ENCODE measurements at regions not wholly inside any gene's neighbourhood (a gene's known extent, or its start where the extent isn't known, plus 50 kb on each side); places are given as distances from the start of the nearest gene placed in this dataset.
"Not testable (repeated sequence)": the region's sequence is repeated elsewhere in the genome, so short reads cannot be mapped to it uniquely, and the experiment has no call there.

DNA sequence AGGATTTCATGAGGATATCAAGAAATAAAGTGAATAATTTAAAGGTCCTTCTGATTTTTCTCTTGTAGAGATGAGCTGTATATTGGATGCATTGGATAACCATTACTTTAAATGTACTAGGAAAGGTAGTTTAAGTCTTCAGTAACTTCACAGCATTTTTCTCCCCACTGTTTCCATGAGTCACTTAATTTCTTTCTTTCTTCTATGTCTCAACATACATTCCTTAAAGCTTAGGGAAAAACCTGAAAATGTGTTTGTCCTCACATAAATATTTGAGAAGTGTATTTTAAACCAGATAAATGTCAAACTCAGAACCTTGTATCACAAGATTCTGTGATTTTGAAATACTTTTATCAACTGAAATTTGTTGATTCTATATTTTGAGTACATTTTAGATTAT is 1970.2 kb upstream of the FLRT2 start:
- no peak for DNase-seq (ENCODE audit: low spot score)

DNA sequence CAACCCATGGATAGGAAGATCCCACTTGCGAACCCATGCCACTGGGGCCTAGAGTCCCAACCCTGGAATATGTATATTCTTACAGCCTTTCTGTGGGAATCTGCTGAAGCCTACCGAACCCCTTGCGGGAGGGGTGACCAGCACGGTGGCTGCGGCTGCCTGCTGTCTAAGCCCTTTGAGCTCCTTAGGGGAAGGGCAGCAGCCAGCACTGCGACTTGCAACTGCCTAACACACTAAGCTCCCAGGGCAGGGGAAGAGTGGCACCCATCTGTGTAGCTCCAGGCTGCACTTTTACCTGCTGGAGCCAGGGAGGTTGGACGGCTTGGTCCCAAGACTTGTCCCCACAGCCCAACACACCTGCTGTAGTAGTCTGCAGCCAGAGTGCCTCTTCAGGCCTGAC is 1968.7 kb upstream of the FLRT2 start:
- DNase-seq (ENCODE audit: low spot score) = no peak

- no peak for DNase-seq (ENCODE audit: low spot score)
Observed at GRCh38 chr14:83566567-83566966, 1963.4 kb upstream of the FLRT2 start.

- DNase-seq (ENCODE audit: low spot score) = no peak
Observed at GRCh38 chr14:83568141-83568540, 1961.8 kb upstream of the FLRT2 start.

GRCh38 chr14:83575301-83575700 is 1954.6 kb upstream of the FLRT2 start:
- DNase-seq (ENCODE audit: low spot score) = no peak

DNA sequence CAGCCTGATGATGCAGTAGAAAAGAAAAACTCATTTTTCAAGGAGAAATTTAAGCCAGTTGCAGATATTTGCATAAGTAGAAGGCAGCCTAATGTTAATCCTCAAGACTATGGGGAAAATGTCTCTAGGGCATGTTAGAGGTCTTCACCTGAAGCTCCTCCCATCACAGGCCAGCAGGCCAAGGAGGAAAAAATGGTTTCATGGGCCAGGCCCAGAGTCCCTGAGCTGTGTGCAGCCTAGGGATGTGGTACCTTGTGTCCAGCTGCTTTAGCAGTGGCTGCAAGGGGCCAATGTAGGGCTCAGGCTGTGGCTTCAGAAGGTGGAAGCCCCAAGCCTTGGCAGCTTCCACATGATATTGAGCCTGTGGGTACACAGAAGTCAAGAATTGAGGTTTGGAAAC is 1946.7 kb upstream of the FLRT2 start:
- no peak for DNase-seq (ENCODE audit: low spot score)

DNA sequence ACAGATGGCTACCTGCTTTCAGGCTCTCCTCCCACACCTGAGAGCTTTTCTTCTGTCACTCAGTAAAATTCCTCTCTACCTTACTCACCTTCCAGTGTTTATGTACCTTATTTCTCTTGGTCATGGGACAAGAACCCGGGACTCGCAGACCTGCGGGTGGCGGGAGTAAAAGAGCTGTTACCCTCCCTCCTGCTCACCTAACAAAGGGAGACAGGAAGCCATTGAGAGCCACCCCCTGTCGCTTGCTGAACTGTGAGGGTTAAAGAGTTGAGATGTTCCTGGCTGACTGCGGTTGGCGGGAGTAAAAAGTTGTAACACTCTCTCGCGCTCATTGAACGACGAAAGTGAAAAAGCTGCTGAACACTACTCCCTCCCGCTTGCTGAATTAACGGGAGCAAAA is 1935.1 kb upstream of the FLRT2 start:
- no peak for DNase-seq (ENCODE audit: low spot score)

DNA sequence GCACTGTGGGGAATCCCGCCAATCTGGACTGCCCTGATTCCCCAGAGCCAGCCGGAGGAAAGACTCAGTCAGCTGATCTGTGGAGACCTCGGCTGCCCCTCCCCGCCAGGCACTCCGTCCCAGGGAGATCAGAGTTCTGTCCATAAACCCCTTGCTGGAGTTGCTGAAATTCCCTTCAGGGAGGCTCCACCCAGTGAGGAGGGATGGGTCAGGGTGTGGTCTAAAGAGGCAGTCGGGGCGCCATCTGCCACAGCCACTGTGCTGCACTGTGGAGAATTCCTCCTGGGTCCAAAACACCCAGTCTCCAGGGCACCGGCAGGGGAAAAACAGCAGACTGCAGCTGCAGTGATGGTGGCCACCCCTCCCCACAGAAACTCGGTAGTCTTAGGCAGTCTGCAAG is 1922.3 kb upstream of the FLRT2 start:
- DNase-seq (ENCODE audit: low spot score) = no peak

DNA sequence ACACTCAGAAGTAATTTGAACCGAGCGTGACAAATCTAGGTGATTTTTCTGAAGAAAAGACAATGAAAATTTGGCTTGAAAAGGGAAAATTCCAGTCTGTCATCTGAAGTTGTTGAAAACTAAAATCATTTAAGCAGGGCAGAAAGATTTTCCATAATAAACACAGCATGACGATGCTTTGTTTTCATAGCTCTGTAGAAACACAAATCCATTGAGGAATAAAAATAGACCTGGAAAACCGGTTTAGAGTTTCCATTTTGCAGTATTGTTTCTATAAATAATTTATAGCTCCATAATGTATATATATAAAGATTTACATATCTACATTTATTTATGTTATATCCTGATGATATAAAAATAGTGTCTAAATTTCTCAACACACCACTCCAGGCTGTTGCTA is 1918.5 kb upstream of the FLRT2 start:
- no peak for DNase-seq (ENCODE audit: low spot score)

DNA sequence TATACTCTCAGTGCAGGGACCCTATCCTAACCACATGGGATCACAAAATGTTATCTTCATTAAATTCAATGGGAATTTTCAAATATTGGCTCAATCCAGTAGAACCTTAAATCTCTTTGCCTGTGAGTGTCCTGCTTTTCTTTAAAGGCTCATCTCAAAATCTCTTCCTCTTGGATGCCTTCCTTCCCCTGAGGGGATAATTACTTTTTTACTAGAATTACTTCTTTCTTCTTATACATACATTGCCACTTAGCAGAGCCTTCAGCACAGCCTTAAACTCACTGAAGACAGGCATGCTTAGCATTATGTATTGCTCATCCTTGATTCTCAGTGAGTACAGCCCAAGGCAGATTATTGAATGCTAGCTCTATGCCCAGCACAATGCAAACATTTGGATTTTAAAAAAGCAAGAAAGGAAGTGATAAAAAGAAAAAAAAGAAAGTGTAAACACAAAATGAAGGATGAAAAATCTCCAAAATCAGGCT is 1918.0 kb upstream of the FLRT2 start:
- DNase-seq (ENCODE audit: low spot score) = no peak

- DNase-seq (ENCODE audit: low spot score) = no peak
Observed at GRCh38 chr14:83614956-83615355, 1915.0 kb upstream of the FLRT2 start.

DNA sequence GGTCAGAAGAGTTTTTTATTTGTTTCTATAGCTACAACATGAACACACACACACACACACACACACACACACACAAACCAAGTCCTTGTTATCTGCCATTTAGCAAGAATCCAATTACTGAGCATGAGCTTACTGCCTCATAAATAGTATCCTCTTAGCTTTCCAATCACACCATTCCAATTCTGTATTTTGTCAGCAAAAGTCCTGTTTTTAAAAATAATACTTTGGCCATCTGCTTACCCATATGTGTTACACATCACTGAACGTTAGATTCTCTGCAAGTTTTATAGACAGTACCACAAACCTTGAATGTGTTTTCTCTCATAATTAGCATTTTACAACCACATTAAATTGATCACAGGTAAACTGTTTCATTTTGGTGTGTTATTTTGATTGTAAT is 1905.4 kb upstream of the FLRT2 start:
- DNase-seq (ENCODE audit: low spot score) = no peak

DNA sequence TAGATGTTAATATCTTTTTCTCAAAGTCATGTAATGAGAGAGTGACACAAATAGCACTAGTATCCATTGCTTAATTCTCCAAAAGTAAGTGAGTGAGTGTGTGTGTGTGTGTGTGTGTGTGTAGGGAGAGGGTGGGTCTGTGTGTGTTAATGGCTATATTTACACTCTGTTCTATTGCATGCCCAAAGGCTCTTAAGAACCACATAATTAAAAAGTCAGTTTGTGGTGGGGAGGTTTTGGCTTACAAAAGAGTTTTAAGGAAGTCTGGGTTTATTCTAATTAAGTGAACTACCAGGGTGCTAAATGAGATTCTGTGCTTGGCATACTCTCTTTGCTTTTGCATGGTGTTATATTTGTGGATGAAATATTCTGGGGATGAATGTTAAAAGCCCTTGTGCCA is 1897.6 kb upstream of the FLRT2 start:
- no peak for DNase-seq (ENCODE audit: low spot score)

DNA sequence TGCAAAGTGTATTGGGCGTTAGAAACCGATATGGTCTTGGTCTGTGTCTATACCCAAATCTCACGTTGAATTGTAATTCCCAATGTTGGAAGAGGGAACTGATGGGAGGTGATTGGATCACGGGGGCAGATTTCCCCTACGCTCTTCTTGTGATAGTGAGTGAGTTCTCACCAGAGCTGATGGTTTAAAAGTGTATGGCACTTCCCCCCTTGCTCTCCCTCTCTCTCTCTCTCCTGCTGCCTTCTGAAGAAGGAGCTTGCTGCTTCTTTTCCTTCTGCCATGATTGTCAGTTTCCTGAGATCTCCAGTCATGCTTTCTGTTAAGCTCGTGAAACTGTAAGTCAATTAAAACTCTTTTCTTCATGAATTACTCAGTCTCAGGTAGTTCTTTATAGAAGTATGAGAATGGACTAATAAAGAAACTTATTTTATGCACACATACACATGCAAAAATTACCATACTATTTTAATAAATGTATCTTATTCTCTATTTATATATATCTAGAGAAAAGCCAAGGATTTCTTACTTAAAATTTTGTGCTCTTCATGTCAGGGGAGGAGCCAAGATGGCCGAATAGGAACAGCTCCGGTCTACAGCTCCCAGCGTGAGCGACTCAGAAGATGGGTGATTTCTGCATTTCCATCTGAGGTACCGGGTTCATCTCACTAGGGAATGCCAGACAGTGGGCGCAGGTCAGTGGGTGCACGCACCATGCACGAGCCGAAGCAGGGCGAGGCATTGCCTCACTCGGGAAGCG is 1891.0 kb upstream of the FLRT2 start:
- DNase-seq (ENCODE audit: low spot score) = no peak

- not testable (repeated sequence) for DNase-seq (ENCODE audit: low spot score)
Observed at GRCh38 chr14:83639505-83639875, 1890.5 kb upstream of the FLRT2 start.

DNA sequence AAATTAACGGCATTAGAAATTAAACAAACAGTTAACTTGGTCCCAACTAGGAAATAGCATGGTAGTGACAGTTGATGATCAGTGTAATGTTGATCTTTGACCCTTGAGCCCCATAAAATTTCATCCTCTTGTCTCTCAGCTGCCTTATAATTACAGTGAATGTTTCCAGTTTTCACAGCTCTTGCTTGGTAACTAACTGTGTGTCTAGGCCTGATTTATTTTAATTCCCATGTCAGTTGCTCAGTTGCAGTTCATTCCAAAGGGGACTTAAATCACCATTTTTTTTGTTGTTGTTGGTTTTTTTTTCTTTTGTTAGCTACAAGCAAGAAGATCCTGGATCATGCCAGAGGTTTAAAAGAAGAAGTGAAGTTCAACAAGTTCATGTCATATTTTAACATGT is 1883.7 kb upstream of the FLRT2 start:
- DNase-seq (ENCODE audit: low spot score) = no peak

DNA sequence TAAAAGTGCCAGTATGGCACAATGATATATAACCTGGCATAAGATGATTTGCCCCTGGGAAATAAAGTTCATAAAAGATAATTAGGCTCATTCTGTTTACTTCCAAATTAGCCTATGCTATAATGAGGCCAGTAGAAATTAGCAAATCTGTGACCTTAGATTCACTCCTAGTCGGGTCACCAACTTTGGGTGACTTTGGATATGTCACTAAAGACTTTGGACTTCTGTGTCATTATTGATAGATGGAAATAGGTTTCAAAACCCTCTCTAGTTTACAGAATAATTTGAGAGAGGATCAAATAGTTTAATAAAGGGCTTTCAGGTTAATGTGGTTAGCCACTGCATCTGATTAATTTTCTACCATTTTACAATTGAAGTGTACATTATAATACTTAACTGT is 1869.3 kb upstream of the FLRT2 start:
- no peak for DNase-seq (ENCODE audit: low spot score)

DNA sequence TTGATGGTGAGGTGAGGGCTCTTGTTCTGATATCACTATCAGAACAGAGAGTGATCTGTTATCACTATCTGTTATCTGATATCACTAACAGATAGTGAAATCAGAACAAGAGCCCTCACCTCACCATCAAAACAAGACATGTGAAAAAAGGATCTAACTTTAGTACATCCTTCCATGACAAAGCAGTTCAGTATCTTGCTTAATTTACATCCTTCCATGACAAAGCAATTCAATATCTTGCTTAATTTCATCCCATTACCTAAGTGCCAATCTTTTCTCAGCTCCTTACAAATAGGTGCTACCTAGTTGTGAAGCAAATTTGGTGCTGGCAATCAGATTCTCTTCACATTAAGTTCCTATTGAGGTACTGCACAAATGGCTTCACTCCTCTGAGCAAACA is 1865.6 kb upstream of the FLRT2 start:
- DNase-seq (ENCODE audit: low spot score) = no peak

DNA sequence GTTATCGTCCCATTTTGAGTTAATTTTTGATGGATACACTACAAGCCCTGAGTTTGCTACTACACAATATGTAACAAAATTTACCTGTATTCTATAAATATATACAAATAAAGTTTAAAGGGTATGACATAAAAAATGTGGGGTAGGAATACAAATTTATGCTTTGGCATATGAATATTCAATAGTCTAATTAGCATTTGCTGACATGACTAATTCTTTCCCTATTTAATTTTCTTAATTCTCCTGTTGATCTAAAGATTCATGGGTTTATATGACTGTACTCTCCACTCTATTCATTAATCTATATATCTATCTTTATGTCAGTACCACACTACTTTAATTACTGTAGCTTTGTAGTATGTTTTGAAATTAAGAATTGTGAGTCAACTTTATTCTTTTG is 1840.7 kb upstream of the FLRT2 start:
- DNase-seq (ENCODE audit: low spot score) = no peak

DNA sequence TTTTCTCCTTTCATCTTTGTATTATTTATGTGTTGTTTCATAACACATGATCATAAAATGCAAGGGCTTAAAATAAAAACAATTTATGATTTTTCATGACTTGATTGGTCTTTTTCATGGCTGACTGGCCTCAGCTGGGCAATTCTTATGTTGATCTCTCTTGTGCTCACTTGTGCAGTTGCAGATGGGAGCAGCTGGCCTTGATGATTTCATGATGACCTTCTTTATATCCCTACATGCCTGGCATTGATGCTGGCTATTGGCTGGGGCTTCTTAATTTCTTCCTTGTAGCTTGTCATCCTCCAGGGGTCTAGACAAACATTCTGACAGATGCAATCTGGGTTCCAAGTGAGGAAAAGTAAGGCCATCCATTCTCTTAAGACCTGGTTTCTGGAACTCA is 1832.8 kb upstream of the FLRT2 start:
- DNase-seq (ENCODE audit: low spot score) = no peak

GRCh38 chr14:83702619-83703018 is 1827.3 kb upstream of the FLRT2 start:
- DNase-seq (ENCODE audit: low spot score) = no peak

GRCh38 chr14:83706231-83706954 is 1823.6 kb upstream of the FLRT2 start:
- DNase-seq (ENCODE audit: low spot score) = no peak

DNA sequence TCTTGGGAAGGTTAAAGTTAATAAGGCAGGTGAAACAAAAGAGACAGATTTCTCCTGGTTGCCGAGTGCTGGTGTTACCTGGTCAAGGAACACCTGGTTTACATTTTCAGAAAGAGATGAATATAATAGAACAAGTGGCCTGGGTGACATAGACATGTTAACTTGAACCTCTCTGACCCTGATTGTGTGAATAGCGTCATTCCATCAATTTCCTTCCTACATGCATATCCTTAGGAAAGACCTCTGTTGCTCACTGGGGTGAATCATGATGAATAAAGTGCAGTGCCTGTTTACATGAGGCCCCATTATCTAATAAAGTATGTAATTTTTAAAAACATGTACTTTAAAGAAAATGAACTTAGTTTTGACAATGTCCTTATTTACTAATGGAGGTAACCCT is 1822.9 kb upstream of the FLRT2 start:
- DNase-seq (ENCODE audit: low spot score) = no peak

DNA sequence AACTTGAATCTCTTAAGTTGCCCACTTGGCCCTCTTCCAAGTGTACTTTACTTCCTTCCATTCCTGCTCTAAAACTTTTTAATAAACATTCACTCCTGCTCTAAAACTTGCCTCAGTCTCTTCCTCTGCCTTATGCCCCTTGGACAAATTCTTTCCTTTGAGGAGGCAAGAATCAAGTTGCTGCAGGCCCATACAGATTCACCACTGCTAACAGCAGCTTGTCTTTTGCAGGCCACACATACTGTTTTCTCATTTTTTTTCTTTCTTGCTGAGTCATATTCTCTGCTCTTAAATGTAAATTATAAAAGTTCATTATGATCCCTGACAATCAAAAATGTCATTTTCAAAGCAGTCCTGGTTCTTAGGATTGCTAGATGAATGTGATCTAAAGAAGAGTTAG is 1820.8 kb upstream of the FLRT2 start:
- no peak for DNase-seq (ENCODE audit: low spot score)

All from globus pallidus (tissue), 1 donor.